Peyer's patch (tissue), 4 donors: ENCODE measurements at regions not wholly inside any gene's neighbourhood (a gene's known extent, or its start where the extent isn't known, plus 50 kb on each side); places are given as distances from the start of the nearest gene placed in this dataset.

Experiments used
- POLR2A ChIP-seq, 2 donors: fragments of 450-650 bp; IDR thresholded peaks; one replicate each; pipeline ENCODE4 v1.5.1; 2017; ENCODE audit warnings: antibody characterized with exemption in 2 of 2, mild to moderate bottlenecking in 2 of 2, moderate library complexity in 2 of 2
- TF ChIP-seq, protein P1 (sequence below), 6 experiments: fragments of 450-650 bp in 4 of 6; fragments of 200-600 bp in 2 of 6; sonication (generic) in 1 of 6; IDR thresholded peaks; one replicate each; pipeline ENCODE4 v1.5.1; 2017 to 2019; ENCODE audit warnings: antibody characterized with exemption in 6 of 6, mild to moderate bottlenecking in 3 of 6, moderate library complexity in 1 of 6

DNA sequence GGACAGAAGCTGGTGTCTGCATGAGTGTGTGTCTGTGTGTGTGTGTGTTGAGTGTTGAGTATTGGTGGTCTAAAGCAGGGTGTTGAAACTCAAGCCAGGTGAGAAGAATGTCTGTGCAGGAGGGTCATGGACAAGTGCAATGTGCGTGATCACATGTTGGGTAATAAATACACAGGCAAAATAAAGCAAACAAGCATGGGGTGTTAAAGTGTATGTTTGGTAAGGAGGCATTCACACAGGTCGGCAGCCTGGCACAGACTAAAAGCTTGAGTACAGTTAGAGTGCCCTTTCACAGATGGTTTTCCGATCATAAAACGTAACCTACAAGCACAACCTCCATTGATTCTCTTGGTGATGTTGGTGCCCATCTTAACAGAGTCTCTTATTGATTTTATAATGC, 476.9 kb upstream of the KLHL1 start:
- TF ChIP-seq, protein P1, sequence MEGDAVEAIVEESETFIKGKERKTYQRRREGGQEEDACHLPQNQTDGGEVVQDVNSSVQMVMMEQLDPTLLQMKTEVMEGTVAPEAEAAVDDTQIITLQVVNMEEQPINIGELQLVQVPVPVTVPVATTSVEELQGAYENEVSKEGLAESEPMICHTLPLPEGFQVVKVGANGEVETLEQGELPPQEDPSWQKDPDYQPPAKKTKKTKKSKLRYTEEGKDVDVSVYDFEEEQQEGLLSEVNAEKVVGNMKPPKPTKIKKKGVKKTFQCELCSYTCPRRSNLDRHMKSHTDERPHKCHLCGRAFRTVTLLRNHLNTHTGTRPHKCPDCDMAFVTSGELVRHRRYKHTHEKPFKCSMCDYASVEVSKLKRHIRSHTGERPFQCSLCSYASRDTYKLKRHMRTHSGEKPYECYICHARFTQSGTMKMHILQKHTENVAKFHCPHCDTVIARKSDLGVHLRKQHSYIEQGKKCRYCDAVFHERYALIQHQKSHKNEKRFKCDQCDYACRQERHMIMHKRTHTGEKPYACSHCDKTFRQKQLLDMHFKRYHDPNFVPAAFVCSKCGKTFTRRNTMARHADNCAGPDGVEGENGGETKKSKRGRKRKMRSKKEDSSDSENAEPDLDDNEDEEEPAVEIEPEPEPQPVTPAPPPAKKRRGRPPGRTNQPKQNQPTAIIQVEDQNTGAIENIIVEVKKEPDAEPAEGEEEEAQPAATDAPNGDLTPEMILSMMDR (IDR thresholded peaks at IDR 0.05), result no peak
- TF ChIP-seq POLR2A (IDR thresholded peaks at IDR 0.05), result no peak
